ENCODE measurements at regions not wholly inside any gene's neighbourhood (a gene's known extent, or its start where the extent isn't known, plus 50 kb on each side); places are given as distances from the start of the nearest gene placed in this dataset.
"Not testable (repeated sequence)": the region's sequence is repeated elsewhere in the genome, so short reads cannot be mapped to it uniquely, and the experiment has no call there.

- DNase-seq (ENCODE audit: extremely low spot score, unreplicated experiment) = no peak
- Mint-ChIP-seq H3K4me1 (ENCODE audit: unreplicated experiment) (no peaks in the 10 kb centered on the region), H3K36me3 (ENCODE audit: unreplicated experiment) (no peaks in the 10 kb centered on the region), H3K9me3 (ENCODE audit: unreplicated experiment) (no peaks in the 10 kb centered on the region), H3K27ac (ENCODE audit: unreplicated experiment) (no peak overlapping the region), H3K27me3 (ENCODE audit: unreplicated experiment) (no peaks in the 10 kb centered on the region), H3K4me3 (ENCODE audit: unreplicated experiment) (no peak overlapping the region)
- TF ChIP-seq, protein P1, sequence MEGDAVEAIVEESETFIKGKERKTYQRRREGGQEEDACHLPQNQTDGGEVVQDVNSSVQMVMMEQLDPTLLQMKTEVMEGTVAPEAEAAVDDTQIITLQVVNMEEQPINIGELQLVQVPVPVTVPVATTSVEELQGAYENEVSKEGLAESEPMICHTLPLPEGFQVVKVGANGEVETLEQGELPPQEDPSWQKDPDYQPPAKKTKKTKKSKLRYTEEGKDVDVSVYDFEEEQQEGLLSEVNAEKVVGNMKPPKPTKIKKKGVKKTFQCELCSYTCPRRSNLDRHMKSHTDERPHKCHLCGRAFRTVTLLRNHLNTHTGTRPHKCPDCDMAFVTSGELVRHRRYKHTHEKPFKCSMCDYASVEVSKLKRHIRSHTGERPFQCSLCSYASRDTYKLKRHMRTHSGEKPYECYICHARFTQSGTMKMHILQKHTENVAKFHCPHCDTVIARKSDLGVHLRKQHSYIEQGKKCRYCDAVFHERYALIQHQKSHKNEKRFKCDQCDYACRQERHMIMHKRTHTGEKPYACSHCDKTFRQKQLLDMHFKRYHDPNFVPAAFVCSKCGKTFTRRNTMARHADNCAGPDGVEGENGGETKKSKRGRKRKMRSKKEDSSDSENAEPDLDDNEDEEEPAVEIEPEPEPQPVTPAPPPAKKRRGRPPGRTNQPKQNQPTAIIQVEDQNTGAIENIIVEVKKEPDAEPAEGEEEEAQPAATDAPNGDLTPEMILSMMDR (IDR thresholded peaks at IDR 0.05) = no peak
These were observed 555.8 kb upstream of the ID2 start for GRCh38 chr2:8125741-8126711.

GRCh38 chr2:8126783-8127182 lies 555.1 kb upstream of the ID2 start:
- no peaks in the 10 kb centered on the region for H3K36me3 Mint-ChIP-seq (ENCODE audit: unreplicated experiment)
- H3K9me3 Mint-ChIP-seq (ENCODE audit: unreplicated experiment) = no peaks in the 10 kb centered on the region
- no peak overlapping the region for H3K27ac Mint-ChIP-seq (ENCODE audit: unreplicated experiment)
- TF ChIP-seq, protein P1 (IDR thresholded peaks at IDR 0.05) = no peak
- H3K27me3 Mint-ChIP-seq (ENCODE audit: unreplicated experiment) = no peaks in the 10 kb centered on the region
- no peak for DNase-seq (ENCODE audit: extremely low spot score, unreplicated experiment)
- no peaks in the 10 kb centered on the region for H3K4me1 Mint-ChIP-seq (ENCODE audit: unreplicated experiment)
- H3K4me3 Mint-ChIP-seq (ENCODE audit: unreplicated experiment) = no peak overlapping the region

GRCh38 chr2:8131423-8131822 lies 550.4 kb upstream of the ID2 start:
- not testable (repeated sequence) for H3K9me3 Mint-ChIP-seq (ENCODE audit: unreplicated experiment); H3K4me3 Mint-ChIP-seq (ENCODE audit: unreplicated experiment); H3K4me1 Mint-ChIP-seq (ENCODE audit: unreplicated experiment); H3K27me3 Mint-ChIP-seq (ENCODE audit: unreplicated experiment); H3K27ac Mint-ChIP-seq (ENCODE audit: unreplicated experiment); DNase-seq (ENCODE audit: extremely low spot score, unreplicated experiment); H3K36me3 Mint-ChIP-seq (ENCODE audit: unreplicated experiment)

- Mint-ChIP-seq H3K9me3 (ENCODE audit: unreplicated experiment) (no peaks in the 10 kb centered on the region), H3K36me3 (ENCODE audit: unreplicated experiment) (no peaks in the 10 kb centered on the region), H3K4me3 (ENCODE audit: unreplicated experiment) (no peak overlapping the region), H3K27ac (ENCODE audit: unreplicated experiment) (no peak overlapping the region), H3K4me1 (ENCODE audit: unreplicated experiment) (peaks cover 3% of the 10 kb centered on the region), H3K27me3 (ENCODE audit: unreplicated experiment) (peaks cover 5% of the 10 kb centered on the region)
- DNase-seq (ENCODE audit: extremely low spot score, unreplicated experiment) = no peak
- TF ChIP-seq, protein P1 (IDR thresholded peaks at IDR 0.05) = no peak
These were observed 549.5 kb upstream of the ID2 start for GRCh38 chr2:8132351-8132831.

DNA sequence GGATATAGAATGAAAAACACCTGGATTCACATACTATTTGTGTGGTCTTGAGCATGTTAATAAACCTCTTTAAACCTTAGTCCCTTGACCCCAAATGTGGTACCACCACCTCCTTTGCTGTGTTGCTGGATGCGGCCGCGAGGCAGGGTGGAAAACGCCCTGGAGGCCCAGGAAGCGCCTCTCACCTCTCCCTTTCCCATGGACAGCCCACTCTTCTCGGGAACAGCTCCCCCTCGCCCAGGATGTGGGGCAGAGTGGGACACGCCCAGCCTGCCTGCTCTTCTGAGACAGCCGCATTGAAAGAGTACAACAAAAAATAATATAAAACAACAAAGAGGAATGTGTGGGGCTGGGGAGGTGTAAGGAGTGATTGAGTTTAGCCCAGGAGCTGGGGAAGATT lies 549.0 kb upstream of the ID2 start:
- no peak for DNase-seq (ENCODE audit: extremely low spot score, unreplicated experiment)
- Mint-ChIP-seq H3K27me3 (ENCODE audit: unreplicated experiment) (peaks cover 5% of the 10 kb centered on the region), H3K27ac (ENCODE audit: unreplicated experiment) (no peak overlapping the region), H3K4me1 (ENCODE audit: unreplicated experiment) (peaks cover 3% of the 10 kb centered on the region), H3K9me3 (ENCODE audit: unreplicated experiment) (no peaks in the 10 kb centered on the region), H3K4me3 (ENCODE audit: unreplicated experiment) (no peak overlapping the region), H3K36me3 (ENCODE audit: unreplicated experiment) (no peaks in the 10 kb centered on the region)
- TF ChIP-seq, protein P1 (IDR thresholded peaks at IDR 0.05) = no peak
